GM21825 (cell line): ENCODE measurements at regions not wholly inside any gene's neighbourhood (a gene's known extent, or its start where the extent isn't known, plus 50 kb on each side); places are given as distances from the start of the nearest gene placed in this dataset.

Experiments used
- ATAC-seq: cut with Tn5 transposase; IDR thresholded peaks from one replicate; pipeline ENCODE4 v1.9.1; 2021; ENCODE audit warnings: mild to moderate bottlenecking, moderate library complexity; ENCODE audit not compliant: unreplicated experiment

DNA sequence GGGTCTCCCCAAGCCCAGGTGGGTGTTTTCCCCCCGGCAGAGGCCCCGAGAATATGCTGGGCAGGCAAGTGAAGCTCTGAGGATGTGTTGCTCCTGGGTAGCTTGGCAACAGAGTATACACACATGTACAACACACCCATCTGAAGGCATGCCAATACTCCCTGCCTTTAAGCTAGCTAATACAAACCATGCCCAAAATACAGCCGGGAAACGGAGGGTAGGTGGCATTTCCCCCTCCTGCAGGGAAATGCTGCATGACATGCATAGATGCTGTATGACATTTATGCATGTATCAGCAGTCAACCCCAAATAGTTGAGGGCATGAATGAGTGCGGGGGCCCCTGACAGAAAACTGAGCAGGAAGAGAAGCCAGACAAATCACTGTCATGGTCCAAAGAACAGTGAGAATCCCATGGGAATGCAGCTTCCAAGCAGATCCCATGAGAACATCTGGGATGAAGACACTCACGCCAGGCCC is 614.1 kb downstream of the EBF1 start:
- ATAC-seq, result no peak

DNA sequence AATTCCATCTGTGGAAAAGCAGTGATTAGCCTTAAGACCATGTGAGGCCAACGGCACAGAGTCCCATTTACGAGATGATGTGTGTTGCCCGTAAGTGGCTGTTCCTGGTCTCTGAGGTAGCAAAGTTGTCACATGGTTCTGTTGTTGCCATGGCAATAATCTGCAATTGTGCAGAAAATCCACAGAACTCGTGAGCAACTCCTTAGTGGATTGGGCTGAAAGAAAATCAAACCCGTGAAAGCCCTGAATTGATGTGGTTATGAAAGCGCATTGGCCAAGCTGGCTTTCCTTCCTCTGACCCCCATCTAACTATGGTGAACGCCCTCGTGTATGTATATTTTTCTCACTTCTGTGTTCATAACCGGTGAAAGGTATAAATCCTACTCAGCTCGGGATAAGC is 614.7 kb downstream of the EBF1 start:
- ATAC-seq, result no peak

DNA sequence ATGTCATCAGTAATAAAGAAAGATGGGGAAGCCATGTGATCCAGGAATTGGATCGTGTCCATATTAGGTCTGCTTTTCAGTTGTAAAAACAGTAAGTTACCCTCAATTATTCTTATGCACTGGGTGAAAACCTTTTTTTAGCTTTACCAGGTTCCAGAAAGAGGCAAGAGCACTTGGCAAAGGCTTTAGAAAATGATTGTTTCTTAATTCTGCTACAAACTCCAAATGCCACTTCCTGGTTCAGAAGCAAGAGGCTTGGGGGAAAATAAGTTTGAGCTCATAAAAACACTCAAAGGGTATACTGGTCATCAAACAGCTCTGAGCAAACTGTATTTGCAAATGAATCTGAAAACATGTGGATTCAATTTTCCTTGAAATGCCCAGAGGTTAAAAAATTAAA is 615.6 kb downstream of the EBF1 start:
- ATAC-seq, result no peak

DNA sequence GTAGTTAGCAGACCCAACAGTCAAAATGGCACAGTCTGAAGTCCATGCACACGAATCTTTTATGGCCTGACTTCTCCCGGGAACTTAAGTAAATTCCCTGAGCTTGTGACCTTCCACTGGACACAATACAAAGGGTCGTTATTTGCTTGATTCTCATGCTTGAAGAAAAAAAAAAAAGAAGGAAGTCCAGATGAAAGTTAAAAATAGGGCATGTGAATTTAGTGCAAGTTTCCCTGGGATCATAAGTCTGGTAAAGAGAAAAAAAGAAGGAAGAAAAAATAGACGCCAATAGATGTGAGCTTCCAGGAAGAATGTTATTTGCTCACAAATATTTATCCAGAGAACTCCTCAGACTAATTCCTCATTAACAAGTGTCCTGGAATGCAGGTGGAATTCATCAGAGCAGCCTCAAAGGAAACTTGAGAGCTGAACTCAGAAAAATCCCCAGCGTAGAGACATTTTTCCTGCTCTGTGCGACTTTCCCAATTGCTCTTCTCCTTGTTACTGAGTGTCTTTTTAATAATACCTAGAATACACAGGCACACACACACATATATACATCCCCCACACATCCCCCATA is 616.3 kb downstream of the EBF1 start:
- no peak for ATAC-seq

DNA sequence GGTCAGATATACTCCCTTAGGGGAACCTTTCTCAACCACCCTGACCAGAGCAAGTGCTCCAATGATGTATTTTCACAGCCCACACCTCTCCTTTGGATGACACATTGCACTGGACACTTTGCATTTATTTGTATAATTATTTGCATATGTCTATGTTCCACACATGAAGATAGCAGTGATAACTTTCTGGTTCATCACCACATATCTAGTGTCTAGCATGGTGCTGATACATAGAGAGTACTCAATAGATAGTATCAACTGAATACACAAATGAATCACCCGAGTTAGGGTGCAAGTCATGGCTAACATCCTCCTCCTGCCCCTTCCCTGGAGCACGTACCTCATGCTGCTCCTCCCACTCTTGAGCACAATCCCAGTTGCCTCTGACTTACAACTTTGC is 617.6 kb downstream of the EBF1 start:
- no peak for ATAC-seq

DNA sequence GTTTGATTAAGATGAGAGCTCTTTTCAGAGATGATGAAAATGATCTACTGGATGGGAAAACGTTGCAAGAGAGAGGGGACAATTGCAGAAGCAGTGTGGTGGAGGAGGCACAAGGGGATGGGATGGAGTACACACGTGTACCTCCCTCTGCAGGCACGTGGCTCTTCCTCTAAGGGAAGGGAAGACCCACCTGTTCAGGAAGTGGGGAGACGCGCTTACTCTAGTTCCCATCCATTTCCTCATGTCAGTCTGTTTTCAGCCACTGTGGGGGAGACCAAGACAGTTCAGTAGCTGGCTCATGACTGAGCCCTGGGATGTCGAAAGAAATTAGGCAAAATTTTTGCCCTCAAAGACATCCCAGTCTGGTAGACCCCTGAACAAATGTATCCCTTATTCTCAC is 619.2 kb upstream of the CLINT1 start:
- no peak for ATAC-seq

DNA sequence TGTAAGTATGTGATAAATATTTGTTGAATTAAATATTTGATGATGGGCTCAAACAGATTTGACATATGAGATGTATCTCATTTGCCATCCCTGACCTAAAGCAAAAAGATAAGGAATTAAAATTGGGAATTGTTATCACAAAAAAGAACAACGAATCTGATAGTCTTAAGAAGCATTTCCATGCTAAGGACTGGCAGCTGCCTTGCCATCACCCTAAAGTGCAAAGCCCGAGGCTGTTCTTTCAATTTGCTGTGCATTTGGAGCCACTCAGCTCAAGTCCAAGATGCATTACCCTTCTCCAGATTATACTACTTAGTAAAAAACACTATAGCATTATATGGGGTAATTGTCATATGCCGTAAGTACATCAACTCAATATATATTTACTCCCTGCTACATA is 618.3 kb upstream of the CLINT1 start:
- no peak for ATAC-seq

DNA sequence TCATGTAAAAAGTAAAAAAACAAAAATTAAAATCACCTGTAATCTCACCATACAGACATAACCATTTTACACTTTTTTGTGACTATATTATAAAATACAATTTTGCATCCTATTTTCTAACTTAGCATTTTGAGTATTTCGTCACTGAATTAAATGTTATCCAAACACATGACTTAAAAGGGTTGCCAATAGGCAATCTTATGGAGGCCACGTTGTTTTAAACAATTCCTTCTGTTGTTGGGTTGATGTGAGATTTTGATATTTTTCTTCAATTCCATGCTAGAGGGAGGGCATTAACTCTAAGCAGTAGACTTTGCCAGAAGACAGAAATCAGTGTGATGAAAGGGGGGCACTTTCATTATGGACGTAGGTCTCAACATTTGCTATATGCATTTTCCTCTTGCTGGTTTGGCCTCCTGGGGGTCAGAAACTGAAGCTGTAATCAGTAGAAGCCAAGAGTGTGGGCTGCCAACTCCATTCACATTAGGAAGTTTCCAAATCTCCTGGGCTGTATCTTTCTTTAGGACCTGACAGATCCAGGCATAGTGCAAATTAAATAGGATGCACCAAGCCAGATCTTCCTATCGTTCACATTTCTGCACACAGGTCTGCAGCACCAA is 614.2 kb upstream of the CLINT1 start:
- ATAC-seq, result no peak

DNA sequence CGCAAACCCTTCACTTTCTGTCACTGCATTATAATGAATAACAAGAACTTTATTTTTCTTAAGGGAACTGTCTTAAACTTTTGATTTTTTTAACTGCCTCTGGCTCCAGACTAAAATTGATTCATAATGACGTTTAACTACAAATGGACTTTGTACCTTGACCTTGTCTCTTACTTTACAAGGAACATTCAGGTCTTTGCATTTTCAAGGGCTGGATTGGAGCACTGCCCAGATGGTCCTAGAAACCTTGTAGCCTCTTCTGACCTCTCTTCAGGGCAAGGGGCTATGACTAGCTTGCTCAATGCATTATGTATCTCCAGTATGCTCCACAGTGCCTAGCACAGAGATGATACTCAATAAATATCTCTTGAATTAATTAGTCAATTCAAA is 612.6 kb upstream of the CLINT1 start:
- no peak for ATAC-seq

DNA sequence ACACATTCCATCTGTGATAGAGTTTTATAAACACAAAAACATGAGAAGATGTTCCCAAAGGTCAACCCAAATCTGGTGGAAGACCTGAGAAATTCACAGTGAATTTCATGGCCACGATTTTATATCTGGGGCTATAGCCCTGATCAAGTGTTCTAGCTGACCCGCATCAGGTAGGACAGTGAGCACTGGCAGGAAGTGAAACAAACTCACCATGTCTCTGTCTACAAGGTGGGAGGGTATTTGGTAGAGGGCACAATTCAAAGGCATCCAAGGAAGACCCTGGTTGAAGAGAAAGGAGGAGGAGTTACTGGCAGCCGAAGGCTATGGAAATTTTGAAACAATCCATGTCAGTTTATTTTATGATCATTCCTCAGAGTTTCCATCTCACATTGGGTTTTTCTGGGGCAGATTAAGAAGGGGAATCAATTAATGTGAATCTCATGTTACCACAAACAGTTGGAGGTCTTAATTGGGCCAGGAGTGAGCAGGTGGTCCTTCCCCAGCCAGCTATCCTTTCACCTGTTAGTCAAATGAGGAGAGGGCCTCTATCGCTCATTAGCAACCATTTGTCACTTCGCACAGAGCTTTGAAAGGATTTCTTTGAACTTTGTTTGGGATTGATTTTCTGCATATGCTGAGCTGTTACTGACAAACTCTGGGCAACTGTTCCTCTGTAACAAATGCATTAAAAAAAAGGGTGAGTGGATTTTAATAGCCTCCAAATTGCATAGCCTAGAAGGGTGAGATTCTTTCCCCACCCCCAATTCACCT is 612.0 kb upstream of the CLINT1 start:
- no peak for ATAC-seq

DNA sequence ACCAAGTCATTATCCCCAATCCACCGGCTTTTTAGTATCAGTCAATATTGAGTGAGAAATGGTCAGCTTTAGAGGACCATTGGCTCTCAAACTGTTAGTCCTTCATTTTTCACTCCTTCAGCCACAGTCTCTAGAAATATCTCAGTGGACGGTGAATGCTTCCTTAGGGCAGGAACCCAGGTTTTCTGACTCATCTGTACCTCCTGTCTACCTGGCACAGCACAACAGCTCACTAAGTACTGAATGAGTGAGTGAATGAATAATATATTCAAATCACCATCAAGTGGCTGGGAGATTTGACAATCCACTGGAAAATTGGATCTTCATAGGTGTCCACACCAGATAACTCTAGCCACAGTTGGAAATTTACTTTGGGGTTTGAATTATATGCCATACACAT is 609.5 kb upstream of the CLINT1 start:
- no peak for ATAC-seq

DNA sequence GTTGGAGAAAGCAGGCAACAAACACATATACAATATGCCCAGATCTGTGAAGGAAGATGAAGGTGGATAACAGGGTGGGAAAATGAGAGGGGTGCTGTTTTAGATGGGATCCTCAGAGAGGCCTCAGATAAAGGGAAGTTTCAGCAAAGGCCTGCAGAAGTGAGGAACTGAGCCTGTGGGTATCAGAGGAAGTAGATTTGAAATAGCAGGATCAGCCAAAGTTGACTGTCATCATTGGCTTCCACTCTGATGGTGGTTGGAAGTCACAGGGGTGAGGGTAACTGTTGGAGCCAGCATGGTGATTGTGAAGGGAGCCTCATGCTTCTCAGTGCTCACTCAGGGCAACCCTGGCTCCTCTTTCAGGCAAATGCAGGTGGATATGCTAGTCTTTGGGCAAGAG is 607.2 kb upstream of the CLINT1 start:
- no peak for ATAC-seq

DNA sequence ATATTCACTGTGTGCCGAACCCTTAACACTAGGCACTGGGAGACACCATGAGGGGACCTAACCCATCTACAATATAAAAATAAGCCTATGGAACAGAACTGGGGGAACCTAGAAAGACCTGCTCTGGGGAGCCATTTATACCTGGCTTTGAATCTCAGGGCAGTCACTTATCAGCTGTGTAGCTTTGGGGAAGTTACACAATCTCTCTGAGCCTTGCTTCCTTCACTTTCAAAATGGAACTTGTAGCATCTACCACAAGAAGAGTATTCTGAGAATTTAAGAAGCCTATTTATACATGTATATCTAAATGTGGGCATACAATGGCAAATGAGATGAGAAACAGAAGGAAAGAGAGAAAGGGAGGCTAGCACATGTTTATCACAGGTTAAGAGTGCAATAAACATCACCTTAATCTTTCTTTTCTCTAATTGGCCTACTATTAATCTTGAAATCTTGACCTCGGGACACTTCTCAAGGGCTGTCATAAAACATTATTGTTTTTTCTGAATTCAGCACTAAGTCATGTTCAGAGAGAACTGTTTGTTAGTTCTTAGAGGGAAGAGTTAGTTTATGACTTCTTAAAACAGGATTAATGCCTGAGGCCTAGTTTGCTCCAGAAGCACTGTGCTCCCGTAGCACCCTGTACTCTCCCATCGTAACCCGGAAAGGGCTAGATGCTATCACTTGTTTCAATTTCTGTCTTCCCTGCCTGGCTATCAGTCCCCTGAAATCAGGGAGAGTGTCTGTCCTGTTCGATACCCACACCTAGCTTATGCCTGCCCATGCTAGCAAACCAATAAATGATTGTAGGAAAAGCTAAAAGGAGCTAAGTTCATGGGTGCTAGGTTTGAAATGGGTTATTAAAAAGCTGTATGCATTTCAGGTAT is 606.4 kb upstream of the CLINT1 start:
- ATAC-seq, result no peak

DNA sequence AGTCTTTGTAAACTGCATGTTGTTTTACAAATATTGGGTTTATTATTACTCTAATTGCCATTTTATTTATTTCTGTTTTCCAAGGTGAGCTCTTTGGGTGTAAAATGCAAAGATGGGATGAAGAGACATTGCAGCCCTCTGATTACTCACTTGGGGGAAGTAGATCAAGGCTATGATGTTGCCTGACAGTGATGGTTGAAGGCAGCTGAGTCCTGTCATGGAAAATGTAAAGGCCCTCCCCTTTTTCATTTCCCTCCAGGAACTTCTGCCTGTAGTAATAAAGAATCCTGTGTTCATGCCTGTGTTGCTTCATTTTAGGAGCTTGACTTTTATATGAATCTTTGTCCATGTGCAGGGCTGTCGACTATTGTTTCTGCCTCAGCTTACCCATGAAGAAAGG is 605.4 kb upstream of the CLINT1 start:
- no peak for ATAC-seq

DNA sequence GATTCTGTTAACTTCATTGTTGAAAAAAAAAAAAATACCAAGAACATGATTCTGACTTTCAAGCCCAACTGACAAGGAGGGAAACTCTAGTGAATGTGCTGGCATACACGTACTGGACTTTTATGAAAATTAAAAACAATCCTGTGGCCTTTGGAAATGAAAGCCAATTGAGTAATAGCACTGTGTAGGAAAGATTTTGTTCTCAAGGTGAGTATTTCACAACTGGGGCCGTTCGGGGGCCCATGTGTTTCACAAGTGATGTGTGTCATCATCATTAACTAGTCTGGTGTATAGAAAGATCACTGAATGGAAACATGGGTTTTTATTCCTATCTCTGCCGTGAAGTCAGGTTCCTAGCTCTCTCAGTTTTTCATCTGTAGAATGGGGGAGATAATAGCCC is 605.0 kb upstream of the CLINT1 start:
- no peak for ATAC-seq

DNA sequence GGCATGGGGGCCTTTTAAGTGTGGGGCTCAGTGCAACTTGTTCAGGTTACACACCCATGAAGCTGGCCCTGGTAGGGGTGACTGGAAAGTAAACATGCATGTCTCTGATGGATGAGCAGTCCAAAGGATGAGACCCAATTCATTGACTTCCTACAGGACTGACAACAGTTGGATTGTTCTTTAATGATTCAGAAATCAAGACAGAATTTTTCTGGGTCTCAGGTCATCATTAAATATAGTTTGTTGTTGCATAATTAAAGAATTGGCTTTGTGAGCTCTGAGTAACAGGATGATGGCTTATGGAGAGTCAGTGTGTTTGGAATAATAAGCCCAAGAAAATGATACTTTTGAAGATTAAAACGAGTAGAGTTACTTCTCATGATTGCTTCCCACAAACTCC is 604.2 kb upstream of the CLINT1 start:
- no peak for ATAC-seq

DNA sequence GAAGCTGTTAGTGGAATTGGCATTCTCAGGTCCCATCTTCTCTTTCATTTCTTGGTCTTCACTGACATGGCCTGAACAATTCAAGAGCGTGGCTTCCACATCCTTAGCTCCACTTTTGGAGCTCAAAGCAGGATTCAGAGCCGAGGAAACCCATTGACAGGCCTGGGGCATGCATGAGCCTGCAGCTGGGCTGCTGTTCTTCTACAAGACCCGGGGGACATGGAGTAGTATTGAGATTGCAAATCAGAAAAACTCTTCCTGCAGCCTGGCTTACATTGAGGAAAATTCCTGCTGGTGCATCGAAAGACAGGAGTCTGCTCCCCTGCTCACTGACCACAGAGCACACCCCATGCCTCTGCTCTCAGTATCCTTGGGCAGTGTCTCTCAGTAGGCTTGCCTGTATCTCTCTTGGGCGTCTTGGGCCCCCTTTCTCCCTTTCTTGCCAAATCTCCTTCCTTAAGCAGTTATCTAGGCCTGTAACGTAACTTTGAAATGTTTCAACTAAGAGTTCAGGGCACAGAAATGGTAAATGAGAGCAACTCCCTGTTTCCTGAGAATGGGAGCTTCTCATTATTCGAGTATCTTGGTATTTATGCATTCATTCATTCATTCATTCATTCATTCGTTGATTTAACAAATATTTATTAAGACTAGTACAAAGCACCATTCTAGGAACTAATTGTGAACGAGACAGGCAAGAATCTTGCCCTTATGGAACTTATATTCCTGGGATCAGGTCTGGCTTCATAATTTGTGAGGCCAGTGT is 603.6 kb upstream of the CLINT1 start:
- ATAC-seq, result no peak

DNA sequence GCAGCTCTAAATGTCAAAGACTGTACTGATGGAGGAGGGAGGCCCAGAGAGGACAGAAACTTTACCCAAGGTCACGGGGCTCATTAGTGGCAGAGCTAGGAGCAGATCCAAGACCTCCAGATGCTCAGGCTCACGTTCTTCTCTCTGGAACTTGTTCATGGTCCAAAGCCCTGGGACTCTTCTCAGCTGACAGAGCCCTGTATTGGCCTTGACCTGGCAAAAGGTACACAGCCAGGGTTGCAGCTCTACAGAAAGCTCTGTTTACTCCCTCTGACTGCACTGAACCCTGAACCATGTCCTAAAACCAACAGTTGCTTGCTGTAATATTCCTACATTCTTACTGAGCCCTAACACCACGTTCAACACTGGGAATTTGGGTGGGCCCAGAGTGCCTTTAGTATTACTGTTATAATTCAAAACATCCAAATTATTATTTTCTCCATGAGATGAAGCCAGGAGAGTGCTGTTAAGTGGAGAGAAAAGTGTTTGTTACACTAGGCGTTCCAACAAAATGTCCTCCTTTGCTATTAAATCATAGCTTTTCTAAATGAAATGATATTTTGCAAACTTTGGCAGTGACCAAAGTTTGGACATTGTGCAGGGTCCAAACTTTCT is 602.4 kb upstream of the CLINT1 start:
- no peak for ATAC-seq

DNA sequence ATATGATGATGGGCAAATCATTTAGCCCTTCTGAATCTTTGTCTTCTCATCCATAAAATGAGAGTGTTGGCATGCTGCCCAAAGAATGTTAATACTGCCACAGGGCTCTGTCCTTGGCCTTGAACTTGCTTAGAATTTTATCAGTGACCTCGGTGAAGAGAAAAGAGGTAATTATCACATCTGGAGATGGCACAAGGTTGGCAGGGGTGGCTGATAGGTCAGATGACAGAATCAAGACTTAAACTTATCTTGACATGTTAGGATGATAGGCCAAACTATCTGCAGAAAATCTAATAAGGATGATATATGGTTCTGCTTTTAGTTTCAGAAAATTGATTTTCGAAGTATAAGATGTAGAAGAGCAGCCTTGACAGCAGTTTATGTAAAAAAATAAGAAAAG is 599.1 kb upstream of the CLINT1 start:
- no peak for ATAC-seq

DNA sequence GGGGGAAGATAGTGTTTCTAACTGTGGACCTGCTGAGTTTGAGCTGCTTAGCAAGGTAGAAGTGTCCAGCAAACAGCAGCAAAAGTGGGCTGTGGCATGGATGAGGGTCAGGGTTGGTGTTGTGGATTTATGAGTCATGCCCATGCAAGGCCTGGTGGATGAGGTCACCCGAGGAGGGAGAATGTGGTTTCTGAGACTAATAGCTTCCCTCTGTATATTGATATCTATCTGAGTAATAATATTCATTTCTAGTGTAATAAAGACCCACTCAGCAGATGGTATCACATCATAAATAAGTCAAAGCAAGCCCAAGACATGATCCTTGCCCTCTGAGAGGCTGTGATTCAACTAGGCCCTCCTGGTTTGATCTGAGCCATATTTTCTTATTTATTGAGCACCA is 597.8 kb upstream of the CLINT1 start:
- ATAC-seq, result no peak
